Astrocyte (in vitro differentiated cells and primary cell): ENCODE measurements at regions not wholly inside any gene's neighbourhood (a gene's known extent, or its start where the extent isn't known, plus 50 kb on each side); places are given as distances from the start of the nearest gene placed in this dataset.

ENCODE experiments used
- CTCF ChIP-seq: IDR thresholded peaks from 2 replicates; pipeline ENCODE4 v1.5.1; 2011; ENCODE audit warnings: low read depth, mild to moderate bottlenecking, inconsistent platforms, low read length, moderate library complexity; ENCODE audit not compliant: insufficient read depth
- EZH2 ChIP-seq: IDR thresholded peaks from 2 replicates; pipeline ENCODE4 v1.6.1; 2012; ENCODE audit warnings: mild to moderate bottlenecking, low read length, inconsistent platforms; ENCODE audit not compliant: insufficient read depth

- TF ChIP-seq CTCF (no peak), EZH2 (no peak)
Observed at GRCh38 chr18:30582078-30582477, 460.5 kb downstream of the DSC3 start.
